HUES48 (cell line): ENCODE measurements at regions not wholly inside any gene's neighbourhood (a gene's known extent, or its start where the extent isn't known, plus 50 kb on each side); places are given as distances from the start of the nearest gene placed in this dataset.

ENCODE experiments used
- H3K27ac ChIP-seq: one replicate; pipeline ENCODE4 v1.7.0; 2013; ENCODE audit warnings: low read depth, low read length, inconsistent platforms
- H3K27me3 ChIP-seq: 2 replicates; pipeline ENCODE4 v1.6.1; 2013; ENCODE audit warnings: mild to moderate bottlenecking, low read length; ENCODE audit not compliant: control insufficient read depth, insufficient read depth
- H3K36me3 ChIP-seq: 2 replicates; pipeline ENCODE4 v1.6.1; 2013; ENCODE audit warnings: low read length; ENCODE audit not compliant: control insufficient read depth, insufficient read depth
- H3K4me1 ChIP-seq: 2 replicates; pipeline ENCODE4 v1.6.1; 2013; ENCODE audit warnings: mild to moderate bottlenecking, low read length; ENCODE audit not compliant: control insufficient read depth, insufficient read depth
- H3K4me3 ChIP-seq: 2 replicates; pipeline ENCODE4 v1.5.1; 2013; ENCODE audit warnings: mild to moderate bottlenecking, low read depth, low read length
- H3K9ac ChIP-seq: 2 replicates; pipeline ENCODE4 v1.6.1; 2013; ENCODE audit warnings: mild to moderate bottlenecking, low read depth, low read length, moderate library complexity
- H3K9me3 ChIP-seq: 2 replicates; pipeline ENCODE4 v1.6.1; 2013; ENCODE audit warnings: low read length; ENCODE audit not compliant: control insufficient read depth, insufficient read depth

- H3K9me3 ChIP-seq, result peaks cover 12% of the 10 kb centered on the region
These were observed 212.2 kb upstream of the DIO3 start for GRCh38 chr14:101349108-101349507.

DNA sequence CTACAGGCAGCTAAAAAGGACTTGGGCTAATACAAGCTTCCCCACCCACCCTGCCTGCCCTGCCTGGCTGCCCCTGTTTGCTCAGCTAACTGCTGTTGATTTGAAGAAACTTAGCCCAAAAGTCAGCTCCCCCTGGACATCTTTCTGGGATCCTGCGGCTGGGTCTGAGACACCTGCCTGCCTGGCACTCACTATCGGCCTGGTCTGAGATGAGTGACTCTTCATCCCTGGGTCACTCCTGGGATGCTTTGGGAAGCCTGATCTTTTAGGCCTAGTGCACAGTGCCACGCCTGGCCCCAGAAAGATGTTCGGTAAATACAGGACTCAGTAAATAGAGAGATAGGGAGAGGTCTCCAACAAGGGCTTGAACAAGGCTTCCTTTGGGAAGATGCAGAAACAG, 211.3 kb upstream of the DIO3 start:
- Histone ChIP-seq H3K4me1 (no peaks in the 10 kb centered on the region), H3K36me3 (no peaks in the 10 kb centered on the region), H3K9me3 (peaks cover 15% of the 10 kb centered on the region)

More at GRCh38 chr14:101349108-101349507, 212.2 kb upstream of the DIO3 start:
- H3K27ac ChIP-seq, result no peak overlapping the region
- H3K36me3 ChIP-seq, result no peaks in the 10 kb centered on the region
- H3K27me3 ChIP-seq, result no peaks in the 10 kb centered on the region
- H3K4me1 ChIP-seq, result no peaks in the 10 kb centered on the region
- no peak overlapping the region for H3K9ac ChIP-seq
- no peak overlapping the region for H3K4me3 ChIP-seq

GRCh38 chr14:101350691-101351090, 210.6 kb upstream of the DIO3 start:
- Histone ChIP-seq H3K9me3 (peaks cover 20% of the 10 kb centered on the region), H3K27me3 (no peaks in the 10 kb centered on the region), H3K27ac (no peak overlapping the region), H3K9ac (no peak overlapping the region), H3K36me3 (no peaks in the 10 kb centered on the region), H3K4me1 (no peaks in the 10 kb centered on the region), H3K4me3 (no peak overlapping the region)

More for the DNA sequence above, 211.3 kb upstream of the DIO3 start:
- no peak overlapping the region for H3K27ac ChIP-seq
- H3K27me3 ChIP-seq, result no peaks in the 10 kb centered on the region
- H3K9ac ChIP-seq, result no peak overlapping the region
- H3K4me3 ChIP-seq, result no peak overlapping the region

- H3K4me3 ChIP-seq, result no peak overlapping the region
- H3K27me3 ChIP-seq, result no peaks in the 10 kb centered on the region
- peaks cover 20% of the 10 kb centered on the region for H3K9me3 ChIP-seq
- no peaks in the 10 kb centered on the region for H3K36me3 ChIP-seq
- no peak overlapping the region for H3K9ac ChIP-seq
- H3K4me1 ChIP-seq, result no peaks in the 10 kb centered on the region
- no peak overlapping the region for H3K27ac ChIP-seq
These were observed 210.1 kb upstream of the DIO3 start for GRCh38 chr14:101351146-101351545.

- no peaks in the 10 kb centered on the region for H3K36me3 ChIP-seq
- H3K9me3 ChIP-seq, result peaks cover 20% of the 10 kb centered on the region
- no peak overlapping the region for H3K27ac ChIP-seq
- H3K9ac ChIP-seq, result no peak overlapping the region
- H3K4me3 ChIP-seq, result no peak overlapping the region
- no peaks in the 10 kb centered on the region for H3K4me1 ChIP-seq
- no peaks in the 10 kb centered on the region for H3K27me3 ChIP-seq
These were observed 209.5 kb upstream of the DIO3 start for GRCh38 chr14:101351769-101352168.

- Histone ChIP-seq H3K27ac (no peak overlapping the region), H3K9me3 (peaks cover 20% of the 10 kb centered on the region), H3K9ac (no peak overlapping the region), H3K27me3 (no peaks in the 10 kb centered on the region), H3K4me3 (no peak overlapping the region), H3K36me3 (no peaks in the 10 kb centered on the region), H3K4me1 (no peaks in the 10 kb centered on the region)
These were observed 208.7 kb upstream of the DIO3 start for GRCh38 chr14:101352567-101352966.

DNA sequence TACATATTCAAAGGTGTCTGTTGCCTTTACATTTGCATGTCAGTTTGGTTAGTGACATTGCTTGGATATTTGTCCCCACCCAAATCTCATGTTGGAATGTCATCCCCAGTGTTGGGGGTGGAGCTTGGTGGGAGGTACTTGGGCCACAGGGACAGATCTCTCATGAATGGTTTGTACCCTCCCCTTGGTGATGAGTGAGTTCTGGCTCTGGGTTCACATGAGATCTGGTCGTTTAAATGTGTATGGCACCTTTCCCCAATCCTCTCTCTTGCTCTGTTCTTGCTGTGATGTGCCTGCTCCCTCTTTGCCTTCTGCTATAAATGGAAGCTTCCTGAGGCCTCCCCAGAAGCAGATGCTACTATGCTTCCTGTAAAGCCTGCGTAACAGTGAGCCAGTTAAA, 207.9 kb upstream of the DIO3 start:
- no peaks in the 10 kb centered on the region for H3K4me1 ChIP-seq
- H3K9ac ChIP-seq, result no peak overlapping the region
- no peak overlapping the region for H3K4me3 ChIP-seq
- H3K27me3 ChIP-seq, result no peaks in the 10 kb centered on the region
- H3K27ac ChIP-seq, result no peak overlapping the region
- H3K36me3 ChIP-seq, result no peaks in the 10 kb centered on the region
- peaks cover 20% of the 10 kb centered on the region for H3K9me3 ChIP-seq

DNA sequence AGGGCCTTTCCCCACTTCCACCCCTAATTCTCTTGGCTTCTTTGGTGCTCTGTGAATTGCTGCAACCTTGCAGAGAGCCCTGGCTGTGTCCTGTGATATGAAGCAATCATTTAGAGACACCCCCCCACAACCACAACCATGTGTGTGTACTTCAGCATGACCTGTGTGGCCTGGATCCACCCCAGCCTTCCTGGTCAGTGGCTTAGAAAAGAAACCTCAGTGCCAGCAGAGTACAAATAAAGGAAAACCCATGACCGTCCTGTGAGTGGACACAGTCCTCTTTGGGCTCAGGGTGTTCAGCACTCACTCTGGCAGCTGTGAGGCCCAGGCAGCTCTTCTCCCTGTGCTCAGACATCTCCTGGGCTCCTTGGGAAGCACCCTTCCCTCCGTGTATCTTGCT, 206.6 kb upstream of the DIO3 start:
- H3K36me3 ChIP-seq, result no peaks in the 10 kb centered on the region
- no peaks in the 10 kb centered on the region for H3K27me3 ChIP-seq
- H3K27ac ChIP-seq, result no peak overlapping the region
- no peaks in the 10 kb centered on the region for H3K4me1 ChIP-seq
- no peak overlapping the region for H3K4me3 ChIP-seq
- H3K9ac ChIP-seq, result no peak overlapping the region
- H3K9me3 ChIP-seq, result peaks cover 15% of the 10 kb centered on the region

DNA sequence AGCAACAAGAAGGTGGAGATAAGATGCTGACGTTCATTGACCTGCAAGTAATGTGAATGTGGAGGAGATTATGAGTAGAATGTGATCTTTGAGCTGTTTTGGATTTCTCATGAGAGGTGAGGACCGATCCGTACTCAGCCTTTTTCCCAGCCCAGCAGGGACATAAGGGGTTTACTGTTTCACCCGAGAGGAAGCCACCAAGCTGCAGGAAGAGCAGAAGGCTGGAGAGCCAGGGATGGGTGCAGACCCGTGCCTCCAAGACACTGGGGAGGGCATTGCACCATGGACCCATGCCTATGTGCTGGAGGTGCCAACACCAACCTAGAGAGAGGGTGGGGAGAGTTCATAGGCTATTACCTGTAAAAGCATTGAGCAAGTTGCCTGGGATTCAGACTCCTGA, 206.0 kb upstream of the DIO3 start:
- Histone ChIP-seq H3K9me3 (peaks cover 15% of the 10 kb centered on the region), H3K27ac (no peak overlapping the region), H3K4me1 (no peaks in the 10 kb centered on the region), H3K36me3 (no peaks in the 10 kb centered on the region), H3K9ac (no peak overlapping the region), H3K4me3 (no peak overlapping the region), H3K27me3 (no peaks in the 10 kb centered on the region)

GRCh38 chr14:101357038-101357437, 204.3 kb upstream of the DIO3 start:
- Histone ChIP-seq H3K27me3 (no peaks in the 10 kb centered on the region), H3K36me3 (no peaks in the 10 kb centered on the region), H3K9me3 (peaks cover 15% of the 10 kb centered on the region), H3K27ac (no peak overlapping the region), H3K9ac (no peak overlapping the region), H3K4me3 (no peak overlapping the region), H3K4me1 (no peaks in the 10 kb centered on the region)

DNA sequence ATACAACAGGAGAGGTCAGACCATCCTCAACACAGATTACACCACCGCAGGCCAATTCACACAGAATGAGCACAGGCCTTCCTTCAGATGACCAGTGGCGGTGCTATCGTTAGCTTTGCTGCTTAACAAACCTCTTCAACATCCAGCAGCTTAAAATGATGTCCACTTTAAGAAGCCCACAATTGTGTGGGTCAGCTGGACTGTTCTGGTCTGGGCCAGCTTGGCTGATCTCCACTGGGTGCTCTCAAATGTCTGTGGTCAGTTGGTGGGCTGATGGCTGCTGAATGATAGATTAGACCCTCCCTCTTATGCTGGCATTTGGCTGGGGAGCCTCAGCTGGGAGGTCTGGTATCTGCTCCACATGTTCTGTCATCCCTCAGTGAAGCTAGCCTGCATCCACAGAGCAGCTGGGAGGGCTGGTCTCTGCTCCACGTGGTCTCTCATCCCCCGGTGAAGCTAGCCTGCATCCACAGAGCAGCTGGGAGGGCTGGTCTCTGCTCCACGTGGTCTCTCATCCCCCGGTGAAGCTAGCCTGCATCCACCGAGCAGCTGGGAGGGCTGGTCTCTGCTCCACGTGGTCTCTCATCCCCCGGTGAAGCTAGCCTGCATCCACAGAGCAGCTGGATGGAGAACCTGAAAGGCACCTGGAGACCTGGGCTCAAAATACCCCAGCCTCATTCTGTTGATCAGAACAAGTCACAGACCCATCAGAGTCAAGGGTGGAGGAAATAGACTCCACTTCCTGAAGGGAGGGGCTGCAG, 203.6 kb upstream of the DIO3 start:
- H3K27ac ChIP-seq, result no peak overlapping the region
- H3K27me3 ChIP-seq, result no peaks in the 10 kb centered on the region
- H3K4me3 ChIP-seq, result no peak overlapping the region
- peaks cover 15% of the 10 kb centered on the region for H3K9me3 ChIP-seq
- H3K4me1 ChIP-seq, result no peaks in the 10 kb centered on the region
- H3K9ac ChIP-seq, result no peak overlapping the region
- no peaks in the 10 kb centered on the region for H3K36me3 ChIP-seq
